Brain microvascular endothelial cell (primary cell): ENCODE measurements at regions not wholly inside any gene's neighbourhood (a gene's known extent, or its start where the extent isn't known, plus 50 kb on each side); places are given as distances from the start of the nearest gene placed in this dataset.

Source experiments
- DNase-seq: peaks from one replicate; pipeline ENCODE4 v3.0.0-alpha.2; 2020
- H3K27ac ChIP-seq: fragments of 250-450 bp; sonication (Bioruptor Pico); 2 replicates; pipeline ENCODE4 v1.5.1; 2020; ENCODE audit warnings: mild to moderate bottlenecking, moderate library complexity
- H3K27me3 ChIP-seq: fragments of 250-450 bp; sonication (Bioruptor Pico); replicated peaks from 2 replicates; pipeline ENCODE4 v1.5.1; 2020; ENCODE audit warnings: mild to moderate bottlenecking
- H3K36me3 ChIP-seq: fragments of 250-450 bp; sonication (Bioruptor Pico); replicated peaks from 2 replicates; pipeline ENCODE4 v1.5.1; 2020; ENCODE audit warnings: mild to moderate bottlenecking
- H3K4me3 ChIP-seq: 2 replicates; pipeline ENCODE4 v1.5.1; 2011; ENCODE audit warnings: low read depth, mild to moderate bottlenecking, control low read depth, low read length, moderate library complexity
- in situ Hi-C: cut with HindIII; loops from 2 replicates; pipeline ENCODE4 v1.10.0; 2017; ENCODE audit warnings: low sequenced_read_pairs, low pct_ligation_motif_present
- TF ChIP-seq, protein P1 (sequence below): IDR thresholded peaks from 2 replicates; pipeline ENCODE4 v1.5.1; 2011; ENCODE audit warnings: low read depth, mild to moderate bottlenecking, moderate library complexity, low read length, control low read depth, inconsistent platforms; ENCODE audit errors: missing control alignments

DNA sequence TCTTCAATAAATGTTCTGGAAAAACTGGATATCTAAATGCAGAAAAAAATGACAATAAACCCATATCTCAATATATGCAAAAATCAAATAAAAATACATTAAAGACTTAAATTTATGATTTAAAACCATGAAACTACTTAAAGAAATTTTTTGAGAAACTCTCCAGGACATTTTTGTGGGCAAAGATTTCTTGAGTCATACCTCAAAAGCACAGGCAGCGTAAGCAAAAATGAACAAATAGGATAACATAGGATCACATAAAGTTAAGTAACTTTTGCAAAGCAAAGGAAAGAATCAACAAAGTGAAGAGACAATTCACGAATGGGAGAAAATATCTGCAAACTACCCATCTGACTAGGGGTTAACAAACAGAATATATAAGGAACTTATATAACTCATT, 1545.5 kb downstream of the SUCLG1 start:
- TF ChIP-seq, protein P1, sequence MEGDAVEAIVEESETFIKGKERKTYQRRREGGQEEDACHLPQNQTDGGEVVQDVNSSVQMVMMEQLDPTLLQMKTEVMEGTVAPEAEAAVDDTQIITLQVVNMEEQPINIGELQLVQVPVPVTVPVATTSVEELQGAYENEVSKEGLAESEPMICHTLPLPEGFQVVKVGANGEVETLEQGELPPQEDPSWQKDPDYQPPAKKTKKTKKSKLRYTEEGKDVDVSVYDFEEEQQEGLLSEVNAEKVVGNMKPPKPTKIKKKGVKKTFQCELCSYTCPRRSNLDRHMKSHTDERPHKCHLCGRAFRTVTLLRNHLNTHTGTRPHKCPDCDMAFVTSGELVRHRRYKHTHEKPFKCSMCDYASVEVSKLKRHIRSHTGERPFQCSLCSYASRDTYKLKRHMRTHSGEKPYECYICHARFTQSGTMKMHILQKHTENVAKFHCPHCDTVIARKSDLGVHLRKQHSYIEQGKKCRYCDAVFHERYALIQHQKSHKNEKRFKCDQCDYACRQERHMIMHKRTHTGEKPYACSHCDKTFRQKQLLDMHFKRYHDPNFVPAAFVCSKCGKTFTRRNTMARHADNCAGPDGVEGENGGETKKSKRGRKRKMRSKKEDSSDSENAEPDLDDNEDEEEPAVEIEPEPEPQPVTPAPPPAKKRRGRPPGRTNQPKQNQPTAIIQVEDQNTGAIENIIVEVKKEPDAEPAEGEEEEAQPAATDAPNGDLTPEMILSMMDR: no peak
- in situ Hi-C loops: no loop called here
- Histone ChIP-seq H3K27me3 (no peaks in the 10 kb centered on the region), H3K36me3 (no peaks in the 10 kb centered on the region), H3K27ac (no peak overlapping the region), H3K4me3 (no peak overlapping the region)
- DNase-seq: no peak

DNA sequence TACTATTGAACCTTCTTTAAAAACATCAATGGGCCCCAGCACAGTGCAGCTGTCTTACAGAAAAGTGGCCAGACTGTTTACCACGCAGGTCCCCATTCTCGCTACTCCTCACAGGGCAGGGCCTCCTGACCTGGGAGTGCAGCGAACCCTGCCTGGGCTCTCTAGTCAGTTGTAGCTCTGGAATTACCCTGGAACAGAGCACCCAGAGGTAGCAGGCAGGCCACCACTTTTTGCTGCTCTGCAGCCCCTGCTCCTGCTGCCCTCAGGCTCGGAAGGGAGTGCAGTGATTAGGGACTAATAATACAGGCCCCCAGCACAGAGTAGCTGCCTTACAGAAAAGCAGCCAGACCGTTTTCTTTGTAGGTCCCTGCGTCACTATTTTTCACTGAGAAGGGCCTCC, 1563.0 kb downstream of the SUCLG1 start:
- TF ChIP-seq, protein P1: no peak
- Histone ChIP-seq H3K4me3 (no peak overlapping the region), H3K27ac (no peak overlapping the region), H3K27me3 (no peaks in the 10 kb centered on the region), H3K36me3 (no peaks in the 10 kb centered on the region)
- DNase-seq: no peak
- in situ Hi-C loops: no loop called here

DNA sequence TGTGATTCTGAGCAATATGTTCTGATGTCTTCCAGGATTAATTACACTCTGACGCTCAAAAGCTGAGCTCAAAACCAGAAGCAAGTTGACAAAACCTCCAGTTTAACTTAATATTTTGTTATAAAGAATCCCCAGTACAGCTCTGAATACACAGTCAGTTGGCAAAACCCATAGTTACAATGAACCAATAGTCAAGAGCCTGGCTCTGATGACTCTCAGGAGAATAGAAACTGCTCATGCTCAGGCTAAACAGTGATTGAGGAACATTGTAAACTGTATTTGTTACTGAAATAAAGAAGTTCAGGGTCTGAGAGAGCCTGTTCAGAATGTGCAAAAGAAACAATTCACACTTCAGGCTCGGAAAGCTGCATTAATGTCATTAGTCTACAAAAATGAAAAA, 1565.9 kb downstream of the SUCLG1 start:
- DNase-seq: no peak
- H3K4me3 ChIP-seq: no peak overlapping the region
- TF ChIP-seq, protein P1: no peak
- in situ Hi-C loops: no loop called here
- no peaks in the 10 kb centered on the region for H3K36me3 ChIP-seq
- no peaks in the 10 kb centered on the region for H3K27me3 ChIP-seq
- no peak overlapping the region for H3K27ac ChIP-seq

DNA sequence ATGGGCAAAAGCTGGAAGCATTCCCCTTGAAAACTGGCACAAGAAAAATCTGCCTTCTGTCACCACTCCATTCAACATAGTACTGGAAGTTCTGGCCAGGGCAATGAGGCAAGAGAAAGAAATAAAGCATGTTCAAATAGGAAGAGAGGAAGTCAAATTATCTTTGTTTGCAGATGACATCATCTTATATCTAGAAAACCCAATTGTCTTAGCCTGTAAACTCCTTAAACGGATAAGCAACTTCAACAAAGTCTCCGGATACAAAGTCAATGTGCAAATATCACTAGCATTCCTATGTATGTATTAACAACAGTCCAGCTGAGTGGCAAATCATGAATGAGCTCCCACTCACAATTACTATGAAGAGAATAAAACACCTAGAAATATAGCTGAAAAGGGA, 1579.3 kb downstream of the SUCLG1 start:
- no peak overlapping the region for H3K27ac ChIP-seq
- TF ChIP-seq, protein P1: no peak
- no peak overlapping the region for H3K4me3 ChIP-seq
- H3K36me3 ChIP-seq: no peaks in the 10 kb centered on the region
- in situ Hi-C loops: no loop called here
- no peaks in the 10 kb centered on the region for H3K27me3 ChIP-seq
- DNase-seq: no peak

DNA sequence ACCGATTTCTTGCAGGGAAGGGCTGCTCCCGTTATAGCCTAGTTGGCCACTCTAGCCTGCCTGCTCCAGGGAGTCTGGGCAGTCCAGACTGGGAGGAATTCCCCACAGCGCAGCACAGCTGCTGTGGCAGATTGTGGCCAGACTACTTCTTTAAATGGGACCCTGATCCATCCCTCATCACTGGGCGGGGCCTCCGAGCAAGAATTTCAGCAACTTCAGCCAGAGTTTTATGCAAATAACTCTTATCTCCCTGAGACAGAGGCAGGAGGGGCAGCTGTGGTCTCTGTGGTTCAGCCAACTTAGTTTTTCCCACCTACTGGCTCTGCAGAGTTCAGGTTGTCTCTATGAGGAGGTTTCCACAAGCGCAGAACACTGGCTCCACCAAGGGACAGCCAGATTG, 1583.2 kb downstream of the SUCLG1 start:
- TF ChIP-seq, protein P1: no peak
- Histone ChIP-seq H3K4me3 (no peak overlapping the region), H3K36me3 (no peaks in the 10 kb centered on the region), H3K27ac (no peak overlapping the region), H3K27me3 (no peaks in the 10 kb centered on the region)
- in situ Hi-C loops: no loop called here
- DNase-seq: no peak

DNA sequence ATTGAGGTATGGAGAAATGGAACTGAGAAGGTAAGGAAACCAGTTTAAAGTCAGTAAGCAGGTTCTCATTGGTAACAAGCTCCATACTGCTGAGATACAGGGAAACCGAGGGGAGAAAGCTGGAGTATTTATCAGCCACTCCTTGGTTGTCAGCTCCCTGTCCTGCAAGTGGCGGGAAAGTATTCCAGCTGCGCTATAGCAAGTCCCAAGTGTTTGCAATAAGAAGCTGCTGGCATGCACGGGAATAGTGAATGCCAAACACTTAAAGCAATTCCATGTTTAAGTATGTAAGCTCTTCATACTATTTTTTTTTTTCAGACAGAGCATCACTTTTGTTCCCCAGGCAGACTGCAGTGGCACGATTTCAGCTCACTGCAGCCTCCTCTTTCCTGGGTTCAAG, 1601.1 kb downstream of the SUCLG1 start:
- in situ Hi-C loops: no loop called here
- Histone ChIP-seq H3K27ac (no peak overlapping the region), H3K27me3 (no peaks in the 10 kb centered on the region), H3K4me3 (no peak overlapping the region), H3K36me3 (no peaks in the 10 kb centered on the region)
- TF ChIP-seq, protein P1: no peak
- no peak for DNase-seq
